ENCODE measurements at regions not wholly inside any gene's neighbourhood (a gene's known extent, or its start where the extent isn't known, plus 50 kb on each side); places are given as distances from the start of the nearest gene placed in this dataset.

- H3K9me3 Mint-ChIP-seq = no peaks in the 10 kb centered on the region
- no peaks in the 10 kb centered on the region for H3K27me3 Mint-ChIP-seq
- Histone ChIP-seq H3K4me3 (ENCODE audit: low read length) (no peak overlapping the region), H3K27me3 (ENCODE audit: control insufficient read depth in 1 of 2, insufficient read depth in 2 of 2, low read length in 2 of 2) (no peaks in the 10 kb centered on the region), H3K27ac (ENCODE audit: low read depth in 1 of 2, low read length in 2 of 2) (no peak overlapping the region), H3K9me3 (ENCODE audit: control insufficient read depth in 1 of 2, insufficient read depth in 1 of 2, low read length in 2 of 2) (peaks cover 0 to 6% of the 10 kb centered on the region in 2 experiments), H3K36me3 (ENCODE audit: insufficient read depth, low read length) (no peaks in the 10 kb centered on the region), H3K4me1 (ENCODE audit: insufficient read depth, low read length) (no peaks in the 10 kb centered on the region)
- TF ChIP-seq CTCF (IDR thresholded peaks at IDR 0.05) = no peak
- ATAC-seq (ENCODE audit: poor library complexity) = no peak
- no peak overlapping the region for H3K4me3 Mint-ChIP-seq
- no peak for DNase-seq
- no peaks in the 10 kb centered on the region for H3K36me3 Mint-ChIP-seq (ENCODE audit: low read depth)
- intact Hi-C loops (cut with DNase I, micrococcal nuclease) = no loop called here
- POLR2A ChIA-PET = no interaction called here
- CTCF ChIA-PET = no interaction called here
- H3K27ac Mint-ChIP-seq = no peak overlapping the region
- no peaks in the 10 kb centered on the region for H3K4me1 Mint-ChIP-seq (ENCODE audit: low read depth)
Observed at GRCh38 chr6:147710890-147711289, 202.4 kb downstream of the SAMD5 start.

GRCh38 chr6:147711476-147711875, 203.0 kb downstream of the SAMD5 start:
- H3K27me3 Mint-ChIP-seq = no peaks in the 10 kb centered on the region
- no peaks in the 10 kb centered on the region for H3K36me3 Mint-ChIP-seq (ENCODE audit: low read depth)
- H3K4me3 Mint-ChIP-seq = no peak overlapping the region
- no peaks in the 10 kb centered on the region for H3K27me3 ChIP-seq (ENCODE audit: control insufficient read depth in 1 of 2, insufficient read depth in 2 of 2, low read length in 2 of 2)
- H3K27ac Mint-ChIP-seq = no peak overlapping the region
- ChIA-PET CTCF (no interaction called here), POLR2A (no interaction called here)
- no peaks in the 10 kb centered on the region for H3K4me1 Mint-ChIP-seq (ENCODE audit: low read depth)
- H3K4me1 ChIP-seq (ENCODE audit: insufficient read depth, low read length) = no peaks in the 10 kb centered on the region
- no peak overlapping the region for H3K27ac ChIP-seq (ENCODE audit: low read depth in 1 of 2, low read length in 2 of 2)
- H3K4me3 ChIP-seq (ENCODE audit: low read length) = no peak overlapping the region
- intact Hi-C loops (cut with DNase I, micrococcal nuclease) = no loop called here
- TF ChIP-seq CTCF (IDR thresholded peaks at IDR 0.05) = no peak
- H3K36me3 ChIP-seq (ENCODE audit: insufficient read depth, low read length) = no peaks in the 10 kb centered on the region
- ATAC-seq (ENCODE audit: poor library complexity) = no peak
- H3K9me3 Mint-ChIP-seq = no peaks in the 10 kb centered on the region
- H3K9me3 ChIP-seq (ENCODE audit: control insufficient read depth in 1 of 2, insufficient read depth in 1 of 2, low read length in 2 of 2) = peaks cover 0 to 11% of the 10 kb centered on the region in 2 experiments
- DNase-seq = no peak

GRCh38 chr6:147712841-147713240, 204.4 kb downstream of the SAMD5 start:
- H3K4me3 ChIP-seq (ENCODE audit: low read length) = no peak overlapping the region
- TF ChIP-seq CTCF (IDR thresholded peaks at IDR 0.05) = no peak
- Mint-ChIP-seq H3K4me1 (ENCODE audit: low read depth) (no peaks in the 10 kb centered on the region), H3K27me3 (no peaks in the 10 kb centered on the region), H3K27ac (no peak overlapping the region), H3K9me3 (peaks cover under 1% of the 10 kb centered on the region), H3K4me3 (no peak overlapping the region), H3K36me3 (ENCODE audit: low read depth) (no peaks in the 10 kb centered on the region)
- no peaks in the 10 kb centered on the region for H3K27me3 ChIP-seq (ENCODE audit: control insufficient read depth in 1 of 2, insufficient read depth in 2 of 2, low read length in 2 of 2)
- intact Hi-C loops (cut with DNase I, micrococcal nuclease) = no loop called here
- DNase-seq (no peak), ATAC-seq (ENCODE audit: poor library complexity) (no peak)
- POLR2A ChIA-PET = no interaction called here
- no peaks in the 10 kb centered on the region for H3K4me1 ChIP-seq (ENCODE audit: insufficient read depth, low read length)
- H3K36me3 ChIP-seq (ENCODE audit: insufficient read depth, low read length) = no peaks in the 10 kb centered on the region
- no peak overlapping the region for H3K27ac ChIP-seq (ENCODE audit: low read depth in 1 of 2, low read length in 2 of 2)
- CTCF ChIA-PET = interaction anchor here (1.4 kb wide), 1 partner anchor 11 kb away, joined by 4 read pairs; no protein-coding TSS in a partner anchor
- peaks cover 0 to 13% of the 10 kb centered on the region in 2 experiments for H3K9me3 ChIP-seq (ENCODE audit: control insufficient read depth in 1 of 2, insufficient read depth in 1 of 2, low read length in 2 of 2)

Measured in CD4-positive, alpha-beta T cell (primary cell).